Activated B cell treated with CpG ODN at 0.5 μM for 24 hours (primary cell): ENCODE measurements at regions not wholly inside any gene's neighbourhood (a gene's known extent, or its start where the extent isn't known, plus 50 kb on each side); places are given as distances from the start of the nearest gene placed in this dataset.

Experiments
- ATAC-seq: fragments of 200-7000 bp; cut with Tn5 transposase; one replicate; pipeline ENCODE4 v1.10.0; 2021; ENCODE audit warnings: low read depth, mild to moderate bottlenecking, moderate library complexity
- CTCF ChIA-PET: fragments of 350-600 bp; sonication (Branson Sonifier 250); formaldehyde crosslinking; loops from one replicate; lab custom pipeline; 2021; ENCODE audit warnings: antibody characterized with exemption; lab: Charles Lee
- POLR2A ChIA-PET: fragments of 350-600 bp; sonication (Branson Sonifier 250); formaldehyde crosslinking; loops from one replicate; lab custom pipeline; 2021; ENCODE audit warnings: antibody characterized with exemption; lab: Charles Lee
- DNase-seq: peaks from one replicate; pipeline ENCODE4 v3.0.0; 2022
- H3K27ac Mint-ChIP-seq: one replicate; pipeline ENCODE4 v1.8.0; 2020; ENCODE audit warnings: mixed read lengths
- H3K27me3 Mint-ChIP-seq: one replicate; pipeline ENCODE4 v1.8.0; 2021; ENCODE audit warnings: mixed read lengths
- H3K36me3 Mint-ChIP-seq: one replicate; pipeline ENCODE4 v1.8.0; 2021; ENCODE audit warnings: low read depth, mixed read lengths
- H3K4me1 Mint-ChIP-seq: one replicate; pipeline ENCODE4 v1.8.0; 2021; ENCODE audit warnings: mixed read lengths
- H3K4me3 Mint-ChIP-seq: one replicate; pipeline ENCODE4 v1.8.0; 2020; ENCODE audit warnings: mild to moderate bottlenecking, mixed read lengths
- H3K9me3 Mint-ChIP-seq: one replicate; pipeline ENCODE4 v1.8.0; 2020; ENCODE audit warnings: mixed read lengths
- CTCF ChIP-seq: fragments of 200-600 bp; IDR thresholded peaks from one replicate; pipeline ENCODE4 v1.8.0; 2022; ENCODE audit warnings: antibody characterized with exemption, mild to moderate bottlenecking
- intact Hi-C: fragments of 100-400 bp; cut with micrococcal nuclease; formaldehyde crosslinking; loops from one replicate; pipeline ENCODE4 v1.15.1; 2024

- H3K9me3 Mint-ChIP-seq: no peaks in the 10 kb centered on the region
These were observed 116.7 kb upstream of the SSTR4 start for GRCh38 chr20:22918286-22918983.

GRCh38 chr20:22920898-22921297 is 114.2 kb upstream of the SSTR4 start:
- TF ChIP-seq CTCF: no peak
- intact Hi-C loops: no loop called here
- DNase-seq (no peak), ATAC-seq (no peak)
- Mint-ChIP-seq H3K27me3 (no peaks in the 10 kb centered on the region), H3K9me3 (no peaks in the 10 kb centered on the region), H3K4me3 (no peak overlapping the region), H3K27ac (no peak overlapping the region), H3K4me1 (no peaks in the 10 kb centered on the region), H3K36me3 (no peaks in the 10 kb centered on the region)
- ChIA-PET POLR2A (no interaction called here), CTCF (no interaction called here)

More at GRCh38 chr20:22918286-22918983, 116.7 kb upstream of the SSTR4 start:
- Mint-ChIP-seq H3K36me3 (no peaks in the 10 kb centered on the region), H3K27ac (no peak overlapping the region), H3K4me1 (no peaks in the 10 kb centered on the region), H3K27me3 (no peaks in the 10 kb centered on the region), H3K4me3 (no peak overlapping the region)
- CTCF ChIA-PET: no interaction called here
- ATAC-seq (no peak), DNase-seq (no peak)
- intact Hi-C loops: no loop called here
- TF ChIP-seq CTCF: no peak
- POLR2A ChIA-PET: no interaction called here

- no peaks in the 10 kb centered on the region for H3K27me3 Mint-ChIP-seq
- CTCF ChIA-PET: no interaction called here
- no peak for TF ChIP-seq CTCF
- no peaks in the 10 kb centered on the region for H3K4me1 Mint-ChIP-seq
- DNase-seq: no peak
- POLR2A ChIA-PET: no interaction called here
- no peak overlapping the region for H3K27ac Mint-ChIP-seq
- H3K4me3 Mint-ChIP-seq: no peak overlapping the region
- intact Hi-C loops: no loop called here
- no peak for ATAC-seq
- no peaks in the 10 kb centered on the region for H3K36me3 Mint-ChIP-seq
- H3K9me3 Mint-ChIP-seq: no peaks in the 10 kb centered on the region
These were observed 113.3 kb upstream of the SSTR4 start for GRCh38 chr20:22921595-22922421.

GRCh38 chr20:22922987-22923386 is 112.1 kb upstream of the SSTR4 start:
- no peaks in the 10 kb centered on the region for H3K27me3 Mint-ChIP-seq
- DNase-seq (no peak), ATAC-seq (no peak)
- H3K9me3 Mint-ChIP-seq: no peaks in the 10 kb centered on the region
- H3K4me1 Mint-ChIP-seq: no peaks in the 10 kb centered on the region
- no peak overlapping the region for H3K4me3 Mint-ChIP-seq
- H3K36me3 Mint-ChIP-seq: no peaks in the 10 kb centered on the region
- intact Hi-C loops: no loop called here
- no peak for TF ChIP-seq CTCF
- CTCF ChIA-PET: no interaction called here
- no peak overlapping the region for H3K27ac Mint-ChIP-seq
- POLR2A ChIA-PET: no interaction called here

- CTCF ChIA-PET: no interaction called here
- TF ChIP-seq CTCF: no peak
- H3K27ac Mint-ChIP-seq: no peak overlapping the region
- no peaks in the 10 kb centered on the region for H3K36me3 Mint-ChIP-seq
- DNase-seq (no peak), ATAC-seq (no peak)
- POLR2A ChIA-PET: no interaction called here
- no peaks in the 10 kb centered on the region for H3K9me3 Mint-ChIP-seq
- H3K4me3 Mint-ChIP-seq: no peak overlapping the region
- no peaks in the 10 kb centered on the region for H3K27me3 Mint-ChIP-seq
- intact Hi-C loops: no loop called here
- no peaks in the 10 kb centered on the region for H3K4me1 Mint-ChIP-seq
These were observed 110.9 kb upstream of the SSTR4 start for GRCh38 chr20:22924046-22924737.
